ENCODE measurements at regions not wholly inside any gene's neighbourhood (a gene's known extent, or its start where the extent isn't known, plus 50 kb on each side); places are given as distances from the start of the nearest gene placed in this dataset.
"Not testable (repeated sequence)": the region's sequence is repeated elsewhere in the genome, so short reads cannot be mapped to it uniquely, and the experiment has no call there.

DNA sequence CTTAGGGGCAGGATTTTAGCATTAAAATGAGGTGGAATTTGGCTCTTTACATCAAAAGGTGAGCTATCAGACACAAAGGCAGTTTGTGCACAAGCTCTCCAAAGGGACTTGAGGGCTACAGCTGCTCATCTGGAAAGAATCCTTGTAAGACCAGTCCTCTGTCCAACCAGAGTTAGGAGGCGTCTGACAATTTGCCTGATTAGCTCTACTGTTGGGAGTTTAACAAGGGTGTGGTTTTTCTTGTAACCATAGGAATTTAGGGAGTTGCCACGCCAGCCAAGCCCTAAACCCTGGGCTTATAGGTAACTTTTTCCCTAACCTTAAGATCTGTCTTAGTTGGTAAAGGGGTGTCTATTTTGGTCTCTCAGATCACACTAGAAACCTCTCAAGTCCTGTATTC, 55.0 kb upstream of the PLGLB2 start:
- DNase-seq (ENCODE audit: low read depth in 2 of 2, low spot score in 1 of 2), result not testable (repeated sequence)

DNA sequence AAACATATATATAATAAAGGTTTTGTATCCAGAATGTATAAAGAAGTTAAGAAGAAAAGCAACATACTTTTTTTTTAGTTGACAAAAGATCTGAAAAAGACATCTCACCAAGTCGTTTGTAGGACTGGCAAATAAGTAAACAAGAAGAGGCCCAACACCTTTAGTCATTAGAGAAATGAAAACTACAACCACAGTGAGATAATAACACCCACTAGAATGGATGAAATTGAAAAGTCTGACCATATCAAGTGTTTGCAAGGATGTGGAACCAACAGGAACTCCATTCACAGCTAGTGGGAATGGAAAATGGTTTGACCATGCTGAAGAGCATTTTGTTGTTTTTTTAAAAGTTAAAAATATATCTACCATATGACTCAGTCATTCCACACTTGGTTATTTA, 54.0 kb upstream of the PLGLB2 start:
- not testable (repeated sequence) for DNase-seq (ENCODE audit: low read depth in 2 of 2, low spot score in 1 of 2)

DNA sequence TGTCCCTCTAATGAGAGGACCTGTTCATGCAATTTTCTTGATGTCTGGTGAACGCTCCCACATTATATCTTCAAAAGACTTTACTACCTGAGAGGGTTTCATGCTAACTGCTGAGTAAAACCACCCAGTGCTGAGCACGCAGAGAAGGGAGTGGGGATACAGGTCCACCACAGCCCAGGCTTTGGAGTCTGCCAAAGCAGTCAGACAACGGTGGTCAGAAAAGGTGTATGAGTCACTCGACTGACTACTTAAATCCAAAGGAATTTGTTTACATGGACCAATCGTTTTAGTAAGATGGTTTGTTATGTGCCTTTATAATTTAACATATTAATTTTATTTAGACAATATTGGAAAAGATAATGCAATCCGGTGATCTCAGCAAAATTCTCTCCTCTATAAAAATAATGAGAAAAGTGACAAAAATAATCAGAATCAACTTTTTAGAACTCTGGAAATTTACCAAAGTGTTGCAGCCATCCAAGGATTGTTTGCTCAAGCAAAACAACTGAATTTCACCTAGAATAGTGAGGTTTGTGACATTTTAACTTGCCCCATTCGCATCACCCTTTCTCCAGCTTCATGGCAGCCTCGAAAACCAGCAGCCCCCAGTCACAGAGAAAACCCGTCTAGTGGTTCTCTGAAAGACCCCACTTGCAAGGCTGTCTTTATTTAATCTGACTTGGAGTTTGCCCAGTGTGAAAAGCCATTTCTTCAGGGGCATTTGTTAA, 52.1 kb upstream of the PLGLB2 start:
- DNase-seq (ENCODE audit: low read depth in 2 of 2, low spot score in 1 of 2), result not testable (repeated sequence)
